HepG2 (cell line): ENCODE measurements at regions not wholly inside any gene's neighbourhood (a gene's known extent, or its start where the extent isn't known, plus 50 kb on each side); places are given as distances from the start of the nearest gene placed in this dataset.

Source experiments
- DPF2 ChIP-seq: sonication (generic); formaldehyde crosslinking; IDR thresholded peaks from 2 replicates; pipeline ENCODE4 v1.4.0; 2020; ENCODE audit warnings: mild to moderate bottlenecking, low read depth, missing genetic modification reagents, borderline replicate concordance
- ESRRA ChIP-seq: sonication (generic); formaldehyde crosslinking; IDR thresholded peaks from 2 replicates; pipeline ENCODE4 v1.5.1; 2020; ENCODE audit warnings: mild to moderate bottlenecking, low read depth, missing genetic modification reagents
- HOXD1 ChIP-seq: sonication (generic); formaldehyde crosslinking; IDR thresholded peaks from 2 replicates; pipeline ENCODE4 v1.5.0; 2020; ENCODE audit warnings: missing genetic modification reagents
- NCOA2 ChIP-seq: sonication (generic); formaldehyde crosslinking; IDR thresholded peaks from 2 replicates; pipeline ENCODE4 v1.8.0; 2022; ENCODE audit warnings: inconsistent platforms
- NONO ChIP-seq, 2 experiments: fragments of 450-650 bp in 1 of 2; sonication (generic) in 1 of 2; formaldehyde crosslinking in 1 of 2; IDR thresholded peaks in 1 of 2; conservative IDR thresholded peaks in 1 of 2; 2 replicates each; pipeline versions ENCODE4 v1.6.1 to v1.8.0; 2017 to 2022; ENCODE audit warnings: mild to moderate bottlenecking in 1 of 2, missing genetic modification reagents in 1 of 2, moderate library complexity in 1 of 2
- NR3C1 ChIP-seq: sonication (generic); formaldehyde crosslinking; IDR thresholded peaks from 2 replicates; pipeline ENCODE4 v1.4.0; 2020; ENCODE audit warnings: missing genetic modification reagents
- TCF7L2 ChIP-seq: IDR thresholded peaks from 2 replicates; pipeline ENCODE4 v1.6.1; 2011; ENCODE audit warnings: mild to moderate bottlenecking, low read depth, low read length, moderate library complexity
- TEAD2 ChIP-seq: sonication (generic); formaldehyde crosslinking; IDR thresholded peaks from 2 replicates; pipeline ENCODE4 v1.9.0; 2021; ENCODE audit warnings: missing genetic modification reagents
- ZBTB7A ChIP-seq: sonication (generic); formaldehyde crosslinking; IDR thresholded peaks from 2 replicates; pipeline ENCODE4 v1.8.0; 2022; ENCODE audit warnings: mild to moderate bottlenecking, missing genetic modification reagents
- ZNF232 ChIP-seq: sonication (generic); formaldehyde crosslinking; IDR thresholded peaks from 2 replicates; pipeline ENCODE4 v1.4.0; 2020; ENCODE audit warnings: missing genetic modification reagents, borderline replicate concordance
- ZNF362 ChIP-seq: sonication (generic); formaldehyde crosslinking; IDR thresholded peaks from 2 replicates; pipeline ENCODE4 v1.4.0; 2020; ENCODE audit warnings: missing genetic modification reagents, mild to moderate bottlenecking, borderline replicate concordance
- ZNF441 ChIP-seq: sonication (generic); formaldehyde crosslinking; IDR thresholded peaks from 2 replicates; pipeline ENCODE4 v1.7.0; 2021; ENCODE audit warnings: missing genetic modification reagents, borderline replicate concordance
- ZNF572 ChIP-seq: sonication (generic); formaldehyde crosslinking; IDR thresholded peaks from 2 replicates; pipeline ENCODE4 v1.5.1; 2020; ENCODE audit warnings: mild to moderate bottlenecking, missing genetic modification reagents
- ZNF577 ChIP-seq: sonication (generic); formaldehyde crosslinking; IDR thresholded peaks from 2 replicates; pipeline ENCODE4 v1.4.0; 2020; ENCODE audit warnings: mild to moderate bottlenecking, low read depth, missing genetic modification reagents, borderline replicate concordance
- ZNF784 ChIP-seq: sonication (generic); formaldehyde crosslinking; IDR thresholded peaks from 2 replicates; pipeline ENCODE4 v1.5.1; 2020; ENCODE audit warnings: missing genetic modification reagents, mild to moderate bottlenecking, borderline replicate concordance
- TF ChIP-seq, protein P1 (sequence below): sonication (generic); formaldehyde crosslinking; IDR thresholded peaks from 2 replicates; pipeline ENCODE4 v1.4.0; 2020; ENCODE audit warnings: missing genetic modification reagents, borderline replicate concordance
- TF ChIP-seq, protein P2 (sequence below): sonication (generic); formaldehyde crosslinking; IDR thresholded peaks from 2 replicates; pipeline ENCODE4 v1.9.0; 2021; ENCODE audit warnings: mild to moderate bottlenecking, missing genetic modification reagents

DNA sequence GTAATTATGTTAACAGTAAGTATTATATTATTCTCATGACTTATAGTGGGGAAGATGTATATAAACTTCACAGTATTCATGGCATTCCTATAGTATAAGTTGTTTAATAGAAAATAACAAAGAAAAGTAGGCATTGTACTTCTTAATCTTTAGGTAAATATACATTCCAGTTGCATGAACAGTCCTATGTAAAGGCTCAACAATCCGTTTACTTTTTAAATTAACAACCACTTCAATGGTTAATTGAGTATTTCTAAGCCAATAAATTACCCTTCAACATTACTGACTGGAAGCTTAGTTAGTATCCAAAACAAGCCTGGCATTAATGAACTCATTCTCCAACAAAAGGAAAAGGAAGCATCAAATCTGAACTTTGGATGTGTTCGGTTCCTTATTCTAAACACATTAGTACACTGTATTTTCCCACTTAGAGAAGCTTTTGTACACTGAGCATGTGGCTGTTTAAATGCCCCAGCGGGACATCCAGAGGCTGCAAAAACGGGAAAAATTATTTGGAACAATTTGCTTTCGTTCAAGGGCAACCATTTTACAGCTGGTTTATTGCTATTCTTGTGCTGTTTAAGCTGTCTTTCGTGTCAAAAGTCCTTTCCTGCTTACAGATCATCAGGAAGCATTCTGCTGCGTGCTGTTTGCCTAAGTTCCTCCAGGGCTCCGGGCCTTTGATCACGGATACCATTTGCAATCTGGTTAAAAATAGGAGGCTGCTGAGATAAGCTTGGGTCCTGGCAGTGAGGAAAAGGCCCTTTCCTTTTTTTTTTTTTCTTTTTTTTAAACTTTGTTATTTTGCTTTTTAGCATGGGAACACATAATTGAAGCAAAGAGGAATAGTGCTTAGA is 460.3 kb downstream of the SPRY1 start (continued):
- peak; percentile 26; the same call in 1 of the 2 replicates for TF ChIP-seq ZNF784 (CRISPR knock-in tag)
- TF ChIP-seq NCOA2 (CRISPR knock-in tag): peak; percentile 90
- 0 out of 2 replicates have a peak, but pooled peaks have one; percentile 45 for TF ChIP-seq HOXD1 (CRISPR knock-in tag)
- TF ChIP-seq ESRRA (CRISPR knock-in tag): peak; percentile 46; the same call in 1 of the 2 replicates
- TF ChIP-seq DPF2 (CRISPR knock-in tag): peak; percentile 91
- peak; percentile 37; the same call in 1 of the 2 replicates for TF ChIP-seq ZNF232 (CRISPR knock-in tag)
- TF ChIP-seq, protein P1, sequence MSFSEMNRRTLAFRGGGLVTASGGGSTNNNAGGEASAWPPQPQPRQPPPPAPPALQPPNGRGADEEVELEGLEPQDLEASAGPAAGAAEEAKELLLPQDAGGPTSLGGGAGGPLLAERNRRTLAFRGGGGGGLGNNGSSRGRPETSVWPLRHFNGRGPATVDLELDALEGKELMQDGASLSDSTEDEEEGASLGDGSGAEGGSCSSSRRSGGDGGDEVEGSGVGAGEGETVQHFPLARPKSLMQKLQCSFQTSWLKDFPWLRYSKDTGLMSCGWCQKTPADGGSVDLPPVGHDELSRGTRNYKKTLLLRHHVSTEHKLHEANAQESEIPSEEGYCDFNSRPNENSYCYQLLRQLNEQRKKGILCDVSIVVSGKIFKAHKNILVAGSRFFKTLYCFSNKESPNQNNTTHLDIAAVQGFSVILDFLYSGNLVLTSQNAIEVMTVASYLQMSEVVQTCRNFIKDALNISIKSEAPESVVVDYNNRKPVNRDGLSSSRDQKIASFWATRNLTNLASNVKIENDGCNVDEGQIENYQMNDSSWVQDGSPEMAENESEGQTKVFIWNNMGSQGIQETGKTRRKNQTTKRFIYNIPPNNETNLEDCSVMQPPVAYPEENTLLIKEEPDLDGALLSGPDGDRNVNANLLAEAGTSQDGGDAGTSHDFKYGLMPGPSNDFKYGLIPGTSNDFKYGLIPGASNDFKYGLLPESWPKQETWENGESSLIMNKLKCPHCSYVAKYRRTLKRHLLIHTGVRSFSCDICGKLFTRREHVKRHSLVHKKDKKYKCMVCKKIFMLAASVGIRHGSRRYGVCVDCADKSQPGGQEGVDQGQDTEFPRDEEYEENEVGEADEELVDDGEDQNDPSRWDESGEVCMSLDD: no peak
- no peak for TF ChIP-seq ZNF577 (CRISPR knock-in tag)
- TF ChIP-seq NR3C1 (CRISPR knock-in tag): no peak
- no peak for TF ChIP-seq NONO (IDR thresholded peaks at IDR 0.05)
- TF ChIP-seq NONO (CRISPR knock-in tag; conservative IDR thresholded peaks at IDR 0.05): no peak
- TF ChIP-seq TCF7L2: no peak
- TF ChIP-seq, protein P2, sequence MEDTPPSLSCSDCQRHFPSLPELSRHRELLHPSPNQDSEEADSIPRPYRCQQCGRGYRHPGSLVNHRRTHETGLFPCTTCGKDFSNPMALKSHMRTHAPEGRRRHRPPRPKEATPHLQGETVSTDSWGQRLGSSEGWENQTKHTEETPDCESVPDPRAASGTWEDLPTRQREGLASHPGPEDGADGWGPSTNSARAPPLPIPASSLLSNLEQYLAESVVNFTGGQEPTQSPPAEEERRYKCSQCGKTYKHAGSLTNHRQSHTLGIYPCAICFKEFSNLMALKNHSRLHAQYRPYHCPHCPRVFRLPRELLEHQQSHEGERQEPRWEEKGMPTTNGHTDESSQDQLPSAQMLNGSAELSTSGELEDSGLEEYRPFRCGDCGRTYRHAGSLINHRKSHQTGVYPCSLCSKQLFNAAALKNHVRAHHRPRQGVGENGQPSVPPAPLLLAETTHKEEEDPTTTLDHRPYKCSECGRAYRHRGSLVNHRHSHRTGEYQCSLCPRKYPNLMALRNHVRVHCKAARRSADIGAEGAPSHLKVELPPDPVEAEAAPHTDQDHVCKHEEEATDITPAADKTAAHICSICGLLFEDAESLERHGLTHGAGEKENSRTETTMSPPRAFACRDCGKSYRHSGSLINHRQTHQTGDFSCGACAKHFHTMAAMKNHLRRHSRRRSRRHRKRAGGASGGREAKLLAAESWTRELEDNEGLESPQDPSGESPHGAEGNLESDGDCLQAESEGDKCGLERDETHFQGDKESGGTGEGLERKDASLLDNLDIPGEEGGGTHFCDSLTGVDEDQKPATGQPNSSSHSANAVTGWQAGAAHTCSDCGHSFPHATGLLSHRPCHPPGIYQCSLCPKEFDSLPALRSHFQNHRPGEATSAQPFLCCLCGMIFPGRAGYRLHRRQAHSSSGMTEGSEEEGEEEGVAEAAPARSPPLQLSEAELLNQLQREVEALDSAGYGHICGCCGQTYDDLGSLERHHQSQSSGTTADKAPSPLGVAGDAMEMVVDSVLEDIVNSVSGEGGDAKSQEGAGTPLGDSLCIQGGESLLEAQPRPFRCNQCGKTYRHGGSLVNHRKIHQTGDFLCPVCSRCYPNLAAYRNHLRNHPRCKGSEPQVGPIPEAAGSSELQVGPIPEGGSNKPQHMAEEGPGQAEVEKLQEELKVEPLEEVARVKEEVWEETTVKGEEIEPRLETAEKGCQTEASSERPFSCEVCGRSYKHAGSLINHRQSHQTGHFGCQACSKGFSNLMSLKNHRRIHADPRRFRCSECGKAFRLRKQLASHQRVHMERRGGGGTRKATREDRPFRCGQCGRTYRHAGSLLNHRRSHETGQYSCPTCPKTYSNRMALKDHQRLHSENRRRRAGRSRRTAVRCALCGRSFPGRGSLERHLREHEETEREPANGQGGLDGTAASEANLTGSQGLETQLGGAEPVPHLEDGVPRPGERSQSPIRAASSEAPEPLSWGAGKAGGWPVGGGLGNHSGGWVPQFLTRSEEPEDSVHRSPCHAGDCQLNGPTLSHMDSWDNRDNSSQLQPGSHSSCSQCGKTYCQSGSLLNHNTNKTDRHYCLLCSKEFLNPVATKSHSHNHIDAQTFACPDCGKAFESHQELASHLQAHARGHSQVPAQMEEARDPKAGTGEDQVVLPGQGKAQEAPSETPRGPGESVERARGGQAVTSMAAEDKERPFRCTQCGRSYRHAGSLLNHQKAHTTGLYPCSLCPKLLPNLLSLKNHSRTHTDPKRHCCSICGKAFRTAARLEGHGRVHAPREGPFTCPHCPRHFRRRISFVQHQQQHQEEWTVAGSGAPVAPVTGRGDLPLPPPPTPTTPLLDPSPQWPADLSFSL (CRISPR knock-in tag): no peak
- TF ChIP-seq TEAD2 (CRISPR knock-in tag): no peak
- peak; percentile 54; the same call in 1 of the 2 replicates for TF ChIP-seq ZNF441 (CRISPR knock-in tag)
- no peak for TF ChIP-seq ZBTB7A (CRISPR knock-in tag)
- TF ChIP-seq ZNF362: peak; percentile 94
- TF ChIP-seq ZNF572 (CRISPR knock-in tag): no peak
